GM13977 (cell line): ENCODE measurements at regions not wholly inside any gene's neighbourhood (a gene's known extent, or its start where the extent isn't known, plus 50 kb on each side); places are given as distances from the start of the nearest gene placed in this dataset.

Experiments
- DNase-seq: peaks from one replicate; pipeline ENCODE4 v3.0.0; 2012; ENCODE audit warnings: low spot score
- in situ Hi-C: fragments of 300-500 bp; cut with MboI; formaldehyde crosslinking; loops from one replicate; pipeline ENCODE4 v1.12.0; 2022; ENCODE audit warnings: low sequenced_read_pairs, low pct_unique_long_range_greater_than_20kb, mixed read lengths, inconsistent platforms; ENCODE audit not compliant: unreplicated experiment
- TF ChIP-seq, protein P1 (sequence below): IDR thresholded peaks from 2 replicates; pipeline ENCODE4 v1.5.1; 2012; ENCODE audit warnings: mild to moderate bottlenecking, control low read depth; ENCODE audit not compliant: insufficient read depth; ENCODE audit errors: extremely low read depth, missing control alignments

GRCh38 chr10:78846071-78846470 is 222.7 kb upstream of the ZMIZ1 start:
- no peak for DNase-seq
- TF ChIP-seq, protein P1, sequence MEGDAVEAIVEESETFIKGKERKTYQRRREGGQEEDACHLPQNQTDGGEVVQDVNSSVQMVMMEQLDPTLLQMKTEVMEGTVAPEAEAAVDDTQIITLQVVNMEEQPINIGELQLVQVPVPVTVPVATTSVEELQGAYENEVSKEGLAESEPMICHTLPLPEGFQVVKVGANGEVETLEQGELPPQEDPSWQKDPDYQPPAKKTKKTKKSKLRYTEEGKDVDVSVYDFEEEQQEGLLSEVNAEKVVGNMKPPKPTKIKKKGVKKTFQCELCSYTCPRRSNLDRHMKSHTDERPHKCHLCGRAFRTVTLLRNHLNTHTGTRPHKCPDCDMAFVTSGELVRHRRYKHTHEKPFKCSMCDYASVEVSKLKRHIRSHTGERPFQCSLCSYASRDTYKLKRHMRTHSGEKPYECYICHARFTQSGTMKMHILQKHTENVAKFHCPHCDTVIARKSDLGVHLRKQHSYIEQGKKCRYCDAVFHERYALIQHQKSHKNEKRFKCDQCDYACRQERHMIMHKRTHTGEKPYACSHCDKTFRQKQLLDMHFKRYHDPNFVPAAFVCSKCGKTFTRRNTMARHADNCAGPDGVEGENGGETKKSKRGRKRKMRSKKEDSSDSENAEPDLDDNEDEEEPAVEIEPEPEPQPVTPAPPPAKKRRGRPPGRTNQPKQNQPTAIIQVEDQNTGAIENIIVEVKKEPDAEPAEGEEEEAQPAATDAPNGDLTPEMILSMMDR = no peak
- in situ Hi-C loops = no loop called here

DNA sequence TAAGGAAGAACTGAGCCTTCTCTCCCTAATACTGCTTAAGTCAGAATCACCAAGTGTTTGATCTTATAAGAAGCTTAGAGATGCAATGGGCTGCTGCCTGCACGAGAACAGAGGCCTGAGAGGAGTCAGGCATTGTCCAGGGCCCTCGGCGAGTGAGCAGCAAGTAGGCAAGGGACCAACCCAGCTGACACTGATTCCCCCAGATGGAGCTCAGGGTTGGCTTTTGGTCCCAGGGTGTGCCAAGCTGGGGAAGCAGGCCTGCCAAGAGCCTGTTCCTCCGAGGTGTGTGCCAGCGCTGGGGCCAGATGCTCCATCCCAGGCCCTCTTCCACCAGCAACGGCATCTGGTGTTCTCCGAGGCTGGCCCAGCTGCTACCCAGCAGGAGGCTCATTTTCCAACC is 222.0 kb upstream of the ZMIZ1 start:
- TF ChIP-seq, protein P1 = no peak
- DNase-seq = no peak
- in situ Hi-C loops = no loop called here

DNA sequence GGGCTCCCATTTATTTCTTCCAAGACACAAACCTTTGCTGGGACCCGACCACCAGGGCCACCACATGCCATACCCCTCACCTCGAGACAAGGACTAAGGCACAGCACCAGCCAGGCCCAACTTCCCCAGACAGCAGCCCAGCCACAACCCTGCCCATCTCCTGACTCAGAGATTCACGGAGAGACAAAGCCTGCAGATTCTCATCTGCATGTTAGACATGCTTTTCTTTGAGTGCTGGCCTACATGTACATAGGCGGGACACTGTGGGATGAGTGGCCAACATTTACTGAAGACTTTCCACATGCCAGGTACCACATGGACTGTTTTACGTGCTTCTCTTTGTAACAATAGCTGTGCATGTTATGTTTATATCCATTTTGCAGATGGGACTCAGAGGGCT is 221.3 kb upstream of the ZMIZ1 start:
- no peak for DNase-seq
- in situ Hi-C loops = no loop called here
- TF ChIP-seq, protein P1 = no peak

GRCh38 chr10:78849115-78849514 is 219.7 kb upstream of the ZMIZ1 start:
- DNase-seq = no peak
- in situ Hi-C loops = no loop called here
- TF ChIP-seq, protein P1 = no peak

- TF ChIP-seq, protein P1 = no peak
- no peak for DNase-seq
- in situ Hi-C loops = no loop called here
Observed at GRCh38 chr10:78849731-78850130, 219.0 kb upstream of the ZMIZ1 start.

- no peak for DNase-seq
- in situ Hi-C loops = no loop called here
- TF ChIP-seq, protein P1 = no peak
Observed at GRCh38 chr10:78850644-78851435, 217.9 kb upstream of the ZMIZ1 start.
